Globus pallidus (tissue), 1 donor: ENCODE measurements at regions not wholly inside any gene's neighbourhood (a gene's known extent, or its start where the extent isn't known, plus 50 kb on each side); places are given as distances from the start of the nearest gene placed in this dataset.
"Not testable (repeated sequence)": the region's sequence is repeated elsewhere in the genome, so short reads cannot be mapped to it uniquely, and the experiment has no call there.

Experiments used
- DNase-seq: peaks from one replicate; pipeline ENCODE4 v3.0.0-alpha.2; 2015; ENCODE audit warnings: low spot score

DNA sequence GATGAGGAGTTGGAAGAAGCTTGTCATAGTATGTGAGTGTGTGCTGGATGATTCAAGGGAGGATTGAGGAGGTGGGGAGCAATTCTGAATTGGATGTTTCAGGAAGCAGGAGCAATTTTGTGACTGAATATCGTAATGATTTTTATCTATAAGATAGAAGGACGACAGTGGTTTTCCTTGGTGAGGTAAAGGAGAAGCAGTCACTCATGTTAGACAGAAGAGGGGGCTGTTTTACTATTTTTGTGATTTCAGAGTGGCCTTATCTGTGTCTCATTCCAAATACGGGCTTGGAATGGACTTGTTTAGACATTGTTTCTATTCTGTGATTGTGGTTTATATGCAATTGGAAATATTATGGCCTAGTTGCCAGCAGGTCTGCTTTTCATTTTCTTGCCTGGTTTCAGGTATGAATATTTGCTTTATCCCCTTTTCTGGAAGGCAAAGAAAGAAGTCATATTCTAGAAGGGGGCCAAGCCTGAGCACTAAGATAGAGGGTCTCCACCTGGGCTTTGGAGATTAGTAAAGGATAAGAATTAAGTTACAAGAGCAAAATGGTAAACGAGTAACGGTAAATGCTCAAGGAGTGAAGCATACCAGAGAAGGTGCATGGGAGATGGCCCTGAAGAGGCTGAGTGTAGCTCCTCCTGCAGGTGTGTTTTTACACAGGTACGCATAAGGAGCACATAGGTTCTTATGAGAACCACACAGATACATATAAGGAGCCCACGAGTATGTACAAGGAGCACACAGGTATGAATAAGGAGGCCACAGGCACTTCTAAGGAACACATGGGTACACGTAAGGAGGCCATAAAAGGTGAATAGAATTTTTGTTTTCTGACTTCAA is 124.6 kb upstream of the KCNAB1 start:
- DNase-seq = no peak

GRCh38 chr3:155996882-155997281 is 123.5 kb upstream of the KCNAB1 start:
- no peak for DNase-seq

- not testable (repeated sequence) for DNase-seq
Measured at GRCh38 chr3:155998173-155998572, 122.2 kb upstream of the KCNAB1 start.

DNA sequence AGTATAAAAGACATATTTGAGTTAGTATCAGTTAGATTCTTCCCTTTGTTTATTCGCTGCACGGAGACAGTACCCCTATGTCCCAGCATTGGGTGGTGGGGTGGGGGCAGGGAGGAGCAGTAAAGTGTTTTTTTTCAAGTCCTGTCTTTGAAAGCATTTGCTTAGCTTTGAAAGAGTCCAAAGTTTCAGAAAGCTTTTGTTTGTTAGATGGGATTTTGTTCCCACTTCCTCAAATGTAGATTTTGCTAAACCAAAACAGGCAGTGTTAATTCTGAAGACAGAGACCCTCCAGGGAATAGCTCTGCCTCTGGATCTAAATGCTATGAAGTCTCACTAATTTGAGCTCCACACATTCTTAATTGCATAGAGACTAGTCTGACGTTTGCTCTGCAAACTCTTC is 114.6 kb upstream of the KCNAB1 start:
- no peak for DNase-seq

DNA sequence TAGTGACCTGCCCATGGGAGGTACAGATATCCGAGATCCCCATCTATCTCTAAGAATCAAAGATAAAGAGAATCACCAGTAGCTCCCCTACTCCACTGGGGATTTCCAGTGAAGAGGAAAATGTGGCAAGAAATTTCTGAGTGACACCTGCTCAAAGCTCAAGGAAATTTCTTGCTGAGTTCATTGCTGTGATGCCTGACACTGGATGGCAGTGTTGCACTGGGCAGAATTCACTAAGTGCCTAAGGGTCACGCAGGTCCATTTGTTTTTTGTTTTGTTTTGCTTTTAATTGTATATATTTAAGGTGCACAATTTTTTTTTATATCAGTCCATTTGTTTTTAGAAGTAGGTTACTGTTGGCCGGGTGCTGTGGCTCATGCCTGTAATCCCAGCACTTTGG is 109.5 kb upstream of the KCNAB1 start:
- DNase-seq = peak; percentile 55

DNA sequence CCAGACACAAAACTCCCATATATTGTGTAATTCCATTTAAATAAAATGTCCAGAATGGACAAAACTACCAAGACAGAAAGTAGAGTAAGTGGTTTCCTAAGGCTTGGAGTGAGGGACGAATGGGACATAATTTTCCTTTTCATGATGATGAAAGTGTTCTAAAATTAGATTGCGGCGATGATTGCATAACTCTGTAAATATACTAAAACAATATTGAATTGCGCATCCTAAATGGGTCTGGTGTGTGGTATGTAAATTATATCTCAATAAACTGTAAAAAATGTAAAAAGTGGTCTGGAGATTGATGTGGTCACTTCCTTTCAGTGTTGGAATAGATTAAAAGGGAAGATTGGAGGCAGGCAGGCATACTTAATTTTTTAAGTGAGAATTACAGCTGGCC is 105.9 kb upstream of the KCNAB1 start:
- DNase-seq = no peak

DNA sequence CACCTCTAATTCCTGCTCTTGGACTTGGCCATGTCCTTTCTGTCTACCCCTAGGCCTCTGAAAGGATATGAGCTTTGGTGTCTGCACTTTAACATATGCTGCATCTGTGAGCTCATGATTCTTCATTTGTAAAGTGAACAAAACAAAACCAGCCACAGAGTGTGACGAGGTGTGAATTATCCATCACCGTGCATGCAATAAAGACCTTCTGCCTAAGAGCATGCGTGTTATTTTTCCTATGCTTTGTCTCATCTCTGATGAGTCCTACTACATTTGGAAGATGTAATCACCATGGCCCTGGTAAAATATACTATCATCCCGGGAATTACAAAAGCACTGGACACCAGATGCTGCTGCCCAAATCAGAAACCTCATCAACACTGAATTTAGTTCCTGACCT is 103.5 kb upstream of the KCNAB1 start:
- no peak for DNase-seq

DNA sequence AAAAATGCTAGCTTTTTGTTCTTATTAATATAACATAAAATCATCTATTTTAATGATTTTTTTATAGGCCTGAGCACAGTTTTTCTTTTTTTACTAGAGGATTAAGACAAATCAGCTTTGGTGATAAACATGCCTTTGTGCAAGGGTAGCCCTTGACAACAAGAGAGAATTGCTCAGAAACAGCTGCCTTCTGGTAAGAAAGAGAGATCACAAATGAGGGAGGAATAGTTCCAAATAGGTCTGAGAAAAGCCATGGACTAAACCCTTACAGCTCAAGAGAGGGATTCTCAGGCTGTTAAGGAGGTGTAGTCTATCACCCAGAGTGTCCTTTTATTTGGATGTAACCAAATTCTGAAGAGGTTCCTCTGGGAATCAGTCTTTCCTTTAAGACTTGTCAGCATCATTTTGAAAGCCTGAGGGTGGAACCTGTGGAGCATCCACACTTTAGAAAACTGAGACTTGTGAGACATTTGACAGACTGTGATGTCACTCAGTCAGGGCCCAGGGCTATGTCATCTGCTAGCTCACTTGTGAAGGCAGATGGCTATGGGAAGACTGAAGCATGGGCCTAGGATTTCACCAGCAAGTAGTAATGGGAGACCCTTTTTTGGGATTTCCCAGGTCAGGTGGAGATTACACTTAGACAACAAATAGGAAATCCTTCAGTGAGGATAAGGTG is 102.9 kb upstream of the KCNAB1 start:
- no peak for DNase-seq

GRCh38 chr3:156024904-156025533 is 95.4 kb upstream of the KCNAB1 start:
- no peak for DNase-seq

GRCh38 chr3:156029208-156029607 is 91.2 kb upstream of the KCNAB1 start:
- DNase-seq = no peak

GRCh38 chr3:156030723-156031122 is 89.7 kb upstream of the KCNAB1 start:
- DNase-seq = no peak

DNA sequence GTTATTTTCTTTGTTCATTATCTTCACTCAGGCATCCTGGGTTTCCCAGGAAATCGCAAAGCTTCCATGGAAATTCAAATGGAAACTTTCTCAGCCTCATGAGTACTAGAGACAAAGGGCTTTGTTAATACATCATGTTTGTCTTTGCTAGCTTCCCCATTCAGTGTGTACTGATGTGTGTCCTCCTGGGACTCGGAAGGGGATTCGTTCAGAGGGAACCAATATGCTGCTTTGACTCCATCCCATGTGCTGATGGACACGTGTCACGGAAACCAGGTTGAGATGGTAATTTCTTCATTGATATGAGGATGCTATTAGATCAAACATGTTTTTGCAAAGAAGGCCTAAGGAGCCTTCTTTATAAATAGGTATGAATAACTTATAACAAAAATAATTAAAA is 87.0 kb upstream of the KCNAB1 start:
- peak; percentile 20 for DNase-seq

- no peak for DNase-seq
Measured at GRCh38 chr3:156035158-156035557, 85.2 kb upstream of the KCNAB1 start.

DNA sequence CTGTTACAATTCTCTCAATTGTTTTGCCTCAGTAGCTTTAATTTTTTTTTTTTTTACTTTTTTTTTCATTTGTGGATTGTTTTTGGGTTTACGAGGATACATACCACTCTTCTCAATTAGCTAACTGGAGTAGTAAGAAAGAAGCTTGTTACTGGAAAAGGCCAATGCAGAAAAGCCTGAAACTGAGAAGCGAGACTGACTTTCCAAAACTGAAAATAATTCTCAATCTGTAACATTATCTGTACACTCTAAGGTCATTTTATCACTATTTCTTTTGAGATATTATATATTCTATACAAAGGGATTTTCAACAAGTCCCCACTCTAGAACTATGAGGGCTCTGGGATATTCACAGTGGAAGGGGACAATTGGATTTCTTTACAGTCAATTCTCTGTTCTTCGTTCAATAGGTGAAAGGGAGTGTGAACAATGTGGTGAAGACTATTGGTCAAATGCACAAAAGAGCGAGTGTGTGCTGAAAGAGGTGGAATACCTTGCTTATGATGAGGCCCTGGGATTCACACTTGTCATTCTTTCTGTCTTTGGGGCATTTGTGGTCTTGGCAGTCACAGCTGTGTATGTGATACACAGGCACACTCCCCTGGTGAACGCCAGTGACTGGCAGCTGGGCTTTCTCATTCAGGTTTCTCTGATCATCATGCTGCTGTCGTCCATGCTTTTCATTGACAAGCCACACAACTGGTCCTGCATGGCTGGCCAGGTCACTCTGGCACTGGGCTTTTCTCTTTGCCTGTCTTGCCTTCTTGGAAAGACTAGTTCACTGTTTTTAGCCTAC is 83.9 kb upstream of the KCNAB1 start:
- peak; percentile 26 for DNase-seq

- peak; percentile 86 for DNase-seq
Measured at GRCh38 chr3:156037356-156037755, 83.0 kb upstream of the KCNAB1 start.

- no peak for DNase-seq
Measured at GRCh38 chr3:156038869-156039268, 81.5 kb upstream of the KCNAB1 start.

GRCh38 chr3:156040041-156040440 is 80.3 kb upstream of the KCNAB1 start:
- DNase-seq = peak; percentile 28

- not testable (repeated sequence) for DNase-seq
Measured at GRCh38 chr3:156041216-156041841, 79.0 kb upstream of the KCNAB1 start.

- DNase-seq = not testable (repeated sequence)
Measured at GRCh38 chr3:156041856-156042255, 78.5 kb upstream of the KCNAB1 start.

- DNase-seq = not testable (repeated sequence)
Measured at GRCh38 chr3:156043832-156044633, 76.3 kb upstream of the KCNAB1 start.

DNA sequence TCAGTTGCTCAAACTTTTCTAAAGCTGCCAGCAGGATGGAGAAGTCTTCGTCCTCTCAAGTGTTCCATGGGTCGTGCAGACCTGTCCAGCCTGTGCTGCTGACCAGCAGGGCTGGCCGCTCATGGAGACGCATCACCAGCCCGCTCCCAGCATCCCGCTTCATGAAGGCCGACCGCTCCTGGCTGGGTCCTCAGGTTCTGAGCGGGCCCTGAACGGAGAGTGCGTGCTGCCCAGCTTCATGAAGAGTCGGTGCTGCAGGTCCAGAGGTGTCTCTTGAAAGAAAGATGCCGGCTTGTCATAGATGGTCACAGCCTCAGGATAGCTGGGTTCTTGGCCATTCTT is 75.8 kb upstream of the KCNAB1 start:
- DNase-seq = no peak
